ENCODE measurements at regions not wholly inside any gene's neighbourhood (a gene's known extent, or its start where the extent isn't known, plus 50 kb on each side); places are given as distances from the start of the nearest gene placed in this dataset.

GRCh38 chr10:117425974-117426566 is 50.8 kb upstream of the PDZD8 start:
- no peak for DNase-seq (ENCODE audit: low read depth)

GRCh38 chr10:117424883-117425649 is 49.8 kb upstream of the PDZD8 start:
- DNase-seq (ENCODE audit: low read depth) = no peak
